HG03520 (cell line): ENCODE measurements at regions not wholly inside any gene's neighbourhood (a gene's known extent, or its start where the extent isn't known, plus 50 kb on each side); places are given as distances from the start of the nearest gene placed in this dataset.

Experiments
- ATAC-seq: cut with Tn5 transposase; IDR thresholded peaks from one replicate; pipeline ENCODE4 v1.9.1; 2021; ENCODE audit warnings: mild to moderate bottlenecking, moderate library complexity; ENCODE audit not compliant: unreplicated experiment

GRCh38 chr10:91035650-91036292 is 114.9 kb upstream of the ANKRD1 start:
- no peak for ATAC-seq

- no peak for ATAC-seq
These were observed 116.0 kb upstream of the ANKRD1 start for GRCh38 chr10:91036807-91037411.

- no peak for ATAC-seq
These were observed 118.1 kb upstream of the ANKRD1 start for GRCh38 chr10:91038971-91039370.

- no peak for ATAC-seq
These were observed 119.5 kb upstream of the ANKRD1 start for GRCh38 chr10:91040343-91040742.

- no peak for ATAC-seq
These were observed 121.2 kb upstream of the ANKRD1 start for GRCh38 chr10:91042069-91042468.

DNA sequence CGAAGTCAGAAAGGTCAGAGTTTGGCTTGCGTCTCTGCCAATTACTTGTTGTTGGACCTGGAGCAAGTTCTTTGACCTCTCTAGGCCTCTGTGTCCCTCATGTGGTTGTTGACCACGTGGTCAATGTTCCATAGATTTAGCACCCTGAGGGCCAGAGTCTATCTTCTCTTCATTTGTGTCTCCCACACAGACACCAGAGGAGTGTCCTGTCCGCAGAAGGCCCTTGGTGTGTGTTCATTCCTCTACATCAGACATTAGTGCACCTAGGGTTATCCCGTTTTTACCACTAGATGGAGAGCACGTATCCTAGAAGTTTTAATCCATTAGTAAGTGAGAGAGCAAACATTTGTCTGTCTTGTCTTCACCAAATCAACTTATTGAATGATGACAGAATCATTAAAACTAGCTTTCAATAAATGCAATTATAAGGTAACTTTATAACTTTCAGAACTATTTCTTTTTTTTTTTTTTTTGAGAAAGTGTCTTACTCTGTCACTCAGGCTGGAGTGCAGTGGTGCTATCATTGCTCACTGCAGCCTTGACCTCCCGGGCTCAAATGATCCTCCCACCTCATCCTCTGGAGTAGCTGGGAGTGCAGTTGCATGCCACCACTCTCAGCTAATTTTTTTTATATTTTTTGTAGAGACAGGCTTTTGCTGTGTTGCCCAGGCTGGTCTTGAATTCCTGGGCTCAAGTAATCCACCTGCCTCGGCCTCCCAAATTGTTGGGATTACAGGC is 122.5 kb upstream of the ANKRD1 start:
- ATAC-seq: no peak

DNA sequence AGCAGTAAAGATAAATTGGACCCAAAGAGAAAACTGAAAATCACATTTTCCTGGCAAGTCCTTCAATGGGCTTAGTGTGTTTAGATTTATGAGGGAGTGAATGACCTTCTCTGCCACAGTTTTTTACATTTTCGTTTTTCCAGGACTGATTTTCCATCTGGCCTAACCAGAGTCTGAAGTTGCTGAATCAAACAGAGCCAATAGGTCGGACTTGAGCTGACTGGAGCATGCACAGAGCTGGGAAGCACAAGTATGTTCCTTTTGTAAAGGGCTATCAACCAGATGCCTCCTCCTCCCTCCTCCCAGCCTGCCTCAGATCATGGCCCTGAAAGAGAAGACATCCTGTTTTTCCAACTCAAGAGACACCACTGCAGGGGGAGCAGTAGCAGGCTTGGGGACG is 126.0 kb upstream of the ANKRD1 start:
- no peak for ATAC-seq

DNA sequence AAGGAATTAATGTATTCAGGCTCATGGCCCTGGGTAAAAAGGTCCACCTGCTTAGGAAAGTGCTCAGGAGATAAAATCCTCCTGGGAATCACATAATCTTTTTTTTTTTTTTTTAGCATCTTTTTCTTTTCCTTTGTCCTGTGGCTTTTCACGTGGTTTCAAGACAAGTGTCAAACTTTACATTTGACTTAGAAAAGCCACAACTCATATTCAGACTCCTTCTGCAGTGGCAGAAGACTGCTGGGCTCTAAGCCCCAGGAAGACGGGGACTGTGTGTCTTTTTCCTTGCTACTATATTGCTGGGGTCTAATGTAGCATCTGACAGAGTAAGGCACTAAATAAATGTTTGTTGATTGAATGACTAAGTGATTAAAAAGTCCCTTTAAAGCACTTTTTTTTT is 127.5 kb upstream of the ANKRD1 start:
- ATAC-seq: no peak

DNA sequence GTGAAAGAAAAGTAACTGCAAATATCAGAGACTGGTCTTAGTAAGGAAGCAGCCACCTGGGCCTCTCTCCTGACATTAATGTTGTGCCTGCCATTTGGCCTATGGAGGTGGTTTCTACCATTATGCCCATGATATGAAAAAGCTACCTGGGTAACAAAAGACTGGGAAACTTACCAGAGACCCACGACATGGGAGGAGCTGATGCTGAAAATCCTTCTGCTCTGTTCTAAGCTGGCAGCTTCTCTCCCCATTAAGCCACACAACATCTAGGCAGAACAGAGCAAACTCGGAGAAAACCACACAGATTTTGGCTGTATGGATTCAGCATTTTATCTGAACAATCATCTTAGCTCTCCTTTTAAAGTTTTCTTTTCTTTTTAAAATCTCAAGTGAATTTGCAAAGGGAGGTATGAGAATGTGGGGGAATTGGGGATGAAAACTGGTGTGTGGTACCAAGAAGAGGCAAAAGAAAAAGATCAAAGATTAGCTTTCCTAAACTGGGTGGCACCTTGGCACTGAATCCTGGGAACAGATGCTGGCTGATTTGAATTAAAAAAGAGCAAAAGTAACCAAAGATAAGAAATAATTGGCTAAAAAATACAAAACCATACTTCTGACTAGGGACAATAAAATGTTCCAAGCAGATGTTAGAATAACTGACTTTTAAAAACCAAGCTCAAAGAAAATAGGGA is 128.6 kb upstream of the ANKRD1 start:
- no peak for ATAC-seq

- no peak for ATAC-seq
These were observed 129.1 kb upstream of the ANKRD1 start for GRCh38 chr10:91049988-91050360.

DNA sequence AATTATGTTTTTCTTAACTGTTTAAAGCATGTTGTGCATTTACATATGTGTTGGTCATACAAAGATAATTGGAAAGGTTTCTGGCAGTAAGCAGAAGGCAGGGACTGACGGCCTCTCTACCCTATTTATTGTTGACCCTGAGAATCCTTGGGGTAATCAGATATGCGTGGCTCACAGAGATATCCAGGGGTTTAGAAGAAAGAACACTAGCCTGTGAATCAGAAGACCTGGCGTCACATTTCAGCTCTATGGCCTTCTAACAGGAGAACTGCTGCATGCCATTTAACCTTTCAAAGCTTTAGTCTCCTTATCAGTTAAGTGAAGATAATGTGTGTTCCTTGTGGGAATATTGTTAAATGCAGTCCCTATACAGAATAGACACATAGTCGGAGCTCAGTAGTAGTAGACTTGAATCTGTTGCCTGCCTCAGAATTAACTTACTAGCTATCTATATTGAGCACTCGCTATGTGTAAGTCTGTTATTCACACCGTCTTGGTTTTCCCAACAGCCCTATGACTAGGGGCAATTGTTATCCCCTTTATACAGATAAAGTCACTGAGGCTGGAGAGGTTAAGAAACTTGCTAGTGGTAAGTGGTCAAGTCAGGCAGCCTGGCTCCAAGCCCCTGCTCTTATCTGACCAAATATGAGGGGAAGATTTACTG is 129.6 kb upstream of the ANKRD1 start:
- no peak for ATAC-seq

DNA sequence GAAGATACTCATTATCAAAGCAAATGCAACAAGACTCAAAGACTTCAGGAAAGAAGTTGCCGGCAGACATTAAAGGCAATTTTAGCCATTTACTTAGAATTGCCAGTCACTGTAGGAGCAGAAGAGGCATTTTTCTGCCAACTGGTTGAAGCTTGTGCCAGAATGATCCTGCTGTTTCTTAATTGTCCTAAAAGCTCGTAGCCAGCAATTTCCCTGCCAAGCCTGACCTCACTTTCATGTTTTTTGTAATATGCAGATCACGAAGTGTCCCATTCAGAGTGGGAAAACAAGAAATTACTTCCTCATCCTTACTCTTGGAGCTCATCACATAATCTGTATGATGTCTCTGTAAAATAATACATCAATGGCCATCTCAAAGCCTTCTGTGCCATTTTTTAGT is 130.9 kb upstream of the ANKRD1 start:
- ATAC-seq: no peak

DNA sequence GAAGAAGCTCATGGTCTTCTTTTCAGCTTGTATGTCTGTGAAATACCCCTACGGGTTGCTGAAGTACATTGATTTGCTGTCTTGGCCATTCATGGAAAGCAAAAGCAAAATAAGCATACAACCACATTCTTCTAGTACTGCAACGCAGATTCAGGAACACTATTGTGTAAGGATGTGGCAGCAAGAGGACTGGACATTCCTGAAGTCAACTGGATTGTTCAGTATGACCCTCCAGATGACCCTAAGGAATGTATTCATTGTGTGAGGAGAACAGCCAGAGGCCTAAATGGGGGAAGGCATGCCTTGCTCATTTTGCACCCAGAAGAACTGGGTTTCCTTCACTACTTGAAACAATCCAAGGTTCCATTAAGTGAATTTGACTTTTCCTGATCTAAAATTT is 133.4 kb upstream of the ANKRD1 start:
- no peak for ATAC-seq

GRCh38 chr10:91061187-91061586 is 140.3 kb upstream of the ANKRD1 start:
- ATAC-seq: no peak

- no peak for ATAC-seq
These were observed 140.7 kb upstream of the ANKRD1 start for GRCh38 chr10:91061608-91062007.

- ATAC-seq: no peak
These were observed 141.2 kb upstream of the ANKRD1 start for GRCh38 chr10:91062091-91062490.

DNA sequence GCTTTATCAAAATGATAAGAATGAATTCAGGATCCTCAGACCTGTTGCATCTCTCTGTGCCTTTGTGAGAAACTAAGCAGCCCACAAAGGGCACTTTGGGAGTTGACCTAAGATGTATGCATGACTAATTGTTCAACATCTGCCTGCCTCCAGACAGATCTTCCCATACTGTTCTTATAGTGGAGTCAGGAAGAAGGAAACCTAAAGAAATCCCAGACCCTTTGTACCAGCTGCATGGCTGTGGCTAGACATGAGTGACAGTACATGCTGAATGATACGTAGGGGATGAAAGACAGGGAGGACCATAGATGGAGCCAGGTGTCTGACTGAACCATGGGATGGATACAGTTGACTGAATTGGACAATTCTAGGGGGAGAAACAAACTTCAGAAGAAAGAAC is 148.7 kb upstream of the PCGF5 start:
- ATAC-seq: no peak

- no peak for ATAC-seq
These were observed 147.0 kb upstream of the PCGF5 start for GRCh38 chr10:91073286-91073979.

DNA sequence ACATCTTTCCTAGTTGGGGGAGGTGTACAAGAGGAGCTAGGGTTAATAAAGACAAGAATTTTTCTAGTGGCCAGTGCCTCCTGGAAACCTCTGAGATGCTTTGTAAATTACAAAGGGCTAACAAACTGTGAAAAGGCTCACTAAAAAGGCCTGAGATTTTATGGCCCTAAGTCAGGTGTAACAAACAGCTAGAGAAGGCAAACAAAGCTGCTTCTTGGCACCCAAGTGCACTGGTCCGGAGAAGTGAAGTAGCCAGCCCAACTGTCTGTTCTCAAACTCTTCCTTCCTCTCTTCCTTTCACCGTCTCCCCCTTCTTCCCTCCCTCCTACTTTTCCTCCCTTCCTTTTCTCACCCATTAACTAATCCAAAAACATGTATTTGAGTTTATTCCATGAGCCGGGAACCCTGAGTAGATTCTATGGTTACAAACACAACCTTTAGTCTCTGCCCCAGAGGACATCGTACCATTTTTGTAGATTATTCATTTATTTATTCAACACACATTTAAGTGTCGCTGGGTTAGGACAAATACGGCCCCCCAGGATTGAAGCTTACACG is 143.4 kb upstream of the PCGF5 start:
- ATAC-seq: no peak

DNA sequence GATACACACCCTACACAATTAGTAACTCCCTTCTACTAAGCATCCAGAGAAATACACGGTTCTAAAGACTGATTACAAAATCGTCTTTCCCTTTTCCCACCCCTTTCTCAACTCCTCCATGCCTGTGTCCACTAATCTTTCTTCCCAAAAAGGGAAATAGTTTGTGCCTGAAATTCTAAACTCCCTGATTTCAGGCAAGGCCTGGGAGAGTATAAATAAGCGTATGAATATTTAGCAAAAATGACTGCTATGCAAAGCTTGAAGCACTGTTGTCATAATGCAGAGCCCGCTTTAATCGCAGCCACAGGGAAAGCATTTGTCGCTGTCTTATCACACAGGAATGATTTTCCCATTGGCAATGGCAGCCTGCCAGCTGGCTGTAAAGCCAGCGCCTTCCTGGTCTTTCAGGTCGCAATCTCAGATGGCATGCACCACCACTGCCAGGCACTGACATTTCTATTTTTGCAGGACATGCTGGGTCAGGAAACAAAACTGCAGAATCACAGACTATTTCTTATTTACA is 142.9 kb upstream of the PCGF5 start:
- ATAC-seq: no peak
